PC-3 (cell line): ENCODE measurements at regions not wholly inside any gene's neighbourhood (a gene's known extent, or its start where the extent isn't known, plus 50 kb on each side); places are given as distances from the start of the nearest gene placed in this dataset.

Source experiments
- CTCF ChIP-seq: fragments of 300-600 bp; sonication (generic); conservative IDR thresholded peaks from 2 replicates; pipeline ENCODE4 v1.5.1; 2017; ENCODE audit warnings: antibody characterized with exemption, low read depth, mild to moderate bottlenecking, low read length
- EZH2 ChIP-seq: fragments of 300-600 bp; sonication (generic); IDR thresholded peaks from one replicate; pipeline ENCODE4 v1.6.1; 2017; ENCODE audit warnings: antibody characterized with exemption, mild to moderate bottlenecking, low read length; ENCODE audit not compliant: unreplicated experiment
- EZH2phosphoT487 ChIP-seq: fragments of 300-600 bp; sonication (generic); IDR thresholded peaks from 2 replicates; pipeline ENCODE4 v1.6.1; 2018; ENCODE audit warnings: mild to moderate bottlenecking, antibody characterized with exemption, low read length, borderline replicate concordance

GRCh38 chr10:21141946-21142492, 244.9 kb upstream of the NEBL start:
- TF ChIP-seq CTCF (no peak), EZH2 (no peak), EZH2phosphoT487 (no peak)
